ENCODE measurements at regions not wholly inside any gene's neighbourhood (a gene's known extent, or its start where the extent isn't known, plus 50 kb on each side); places are given as distances from the start of the nearest gene placed in this dataset.

DNA sequence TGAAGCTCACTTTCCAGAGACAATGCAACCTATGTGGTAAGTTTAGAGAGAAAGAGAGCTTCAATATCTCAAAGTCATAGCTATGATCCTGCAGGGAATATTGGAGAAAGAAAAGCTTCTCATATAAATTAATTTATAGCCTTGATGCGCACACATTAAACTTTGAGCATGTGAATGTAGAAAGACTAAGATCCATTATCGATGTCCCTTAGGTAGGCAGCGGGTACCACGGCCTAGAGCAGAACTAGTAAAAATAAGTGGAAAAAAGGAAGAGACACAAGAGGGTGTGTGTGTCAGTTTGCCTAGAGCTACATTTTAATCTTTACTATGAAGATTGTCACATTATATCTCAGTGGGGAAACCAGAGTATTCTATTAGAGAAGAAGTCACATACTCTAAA, 685.6 kb downstream of the AMY1C start:
- DNase-seq (ENCODE audit: low spot score), result no peak
- TF ChIP-seq, protein P1, sequence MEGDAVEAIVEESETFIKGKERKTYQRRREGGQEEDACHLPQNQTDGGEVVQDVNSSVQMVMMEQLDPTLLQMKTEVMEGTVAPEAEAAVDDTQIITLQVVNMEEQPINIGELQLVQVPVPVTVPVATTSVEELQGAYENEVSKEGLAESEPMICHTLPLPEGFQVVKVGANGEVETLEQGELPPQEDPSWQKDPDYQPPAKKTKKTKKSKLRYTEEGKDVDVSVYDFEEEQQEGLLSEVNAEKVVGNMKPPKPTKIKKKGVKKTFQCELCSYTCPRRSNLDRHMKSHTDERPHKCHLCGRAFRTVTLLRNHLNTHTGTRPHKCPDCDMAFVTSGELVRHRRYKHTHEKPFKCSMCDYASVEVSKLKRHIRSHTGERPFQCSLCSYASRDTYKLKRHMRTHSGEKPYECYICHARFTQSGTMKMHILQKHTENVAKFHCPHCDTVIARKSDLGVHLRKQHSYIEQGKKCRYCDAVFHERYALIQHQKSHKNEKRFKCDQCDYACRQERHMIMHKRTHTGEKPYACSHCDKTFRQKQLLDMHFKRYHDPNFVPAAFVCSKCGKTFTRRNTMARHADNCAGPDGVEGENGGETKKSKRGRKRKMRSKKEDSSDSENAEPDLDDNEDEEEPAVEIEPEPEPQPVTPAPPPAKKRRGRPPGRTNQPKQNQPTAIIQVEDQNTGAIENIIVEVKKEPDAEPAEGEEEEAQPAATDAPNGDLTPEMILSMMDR (IDR thresholded peaks at IDR 0.05; ENCODE audit: extremely low read depth, insufficient read depth, missing control alignments), result no peak
- in situ Hi-C loops (cut with MboI; ENCODE audit: low pct_unique_long_range_greater_than_20kb, low sequenced_read_pairs, unreplicated experiment), result no loop called here

DNA sequence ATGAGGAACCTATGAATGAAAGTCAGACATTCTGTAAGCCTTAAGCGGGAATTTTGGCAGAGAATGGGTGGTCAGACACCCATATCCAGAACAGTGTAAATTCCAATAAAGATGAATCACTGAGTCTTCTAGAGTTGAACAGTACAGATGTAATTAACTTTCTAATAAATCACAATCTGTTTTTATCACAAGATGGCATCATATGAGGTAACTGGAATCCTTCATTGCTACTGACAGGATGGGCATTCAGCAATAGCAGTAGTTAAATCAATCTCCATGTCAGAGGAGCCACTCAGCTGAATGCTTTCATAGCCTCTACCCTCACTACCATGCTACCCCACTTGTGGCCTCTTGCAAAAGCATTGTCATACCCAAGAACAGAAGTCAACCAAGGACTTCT, 690.3 kb downstream of the AMY1C start:
- TF ChIP-seq, protein P1 (IDR thresholded peaks at IDR 0.05; ENCODE audit: extremely low read depth, insufficient read depth, missing control alignments), result no peak
- no peak for DNase-seq (ENCODE audit: low spot score)

DNA sequence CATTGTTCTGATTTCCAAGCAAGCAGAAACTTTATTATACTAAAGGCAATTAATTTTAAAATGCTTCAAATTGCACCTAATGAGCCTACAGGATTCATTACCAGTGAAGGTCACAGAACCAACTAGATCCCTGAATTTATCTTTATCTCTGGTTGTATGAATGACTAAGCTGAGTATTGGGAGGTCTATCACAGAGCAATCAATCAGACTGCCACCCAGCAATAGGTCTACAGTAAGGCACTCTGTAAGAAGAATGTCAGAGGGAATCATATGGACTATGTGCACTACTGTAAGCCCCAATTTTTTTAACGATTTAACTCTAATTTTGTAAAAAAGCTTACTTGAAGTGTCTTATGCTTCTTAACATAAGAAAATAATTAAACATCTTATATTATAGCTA, 707.0 kb downstream of the AMY1C start:
- in situ Hi-C loops (cut with MboI; ENCODE audit: low pct_unique_long_range_greater_than_20kb, low sequenced_read_pairs, unreplicated experiment), result no loop called here
- DNase-seq (ENCODE audit: low spot score), result no peak
- TF ChIP-seq, protein P1 (IDR thresholded peaks at IDR 0.05; ENCODE audit: extremely low read depth, insufficient read depth, missing control alignments), result no peak

More for the DNA sequence above, 690.3 kb downstream of the AMY1C start:
- in situ Hi-C loops (cut with MboI; ENCODE audit: low pct_unique_long_range_greater_than_20kb, low sequenced_read_pairs, unreplicated experiment), result no loop called here

DNA sequence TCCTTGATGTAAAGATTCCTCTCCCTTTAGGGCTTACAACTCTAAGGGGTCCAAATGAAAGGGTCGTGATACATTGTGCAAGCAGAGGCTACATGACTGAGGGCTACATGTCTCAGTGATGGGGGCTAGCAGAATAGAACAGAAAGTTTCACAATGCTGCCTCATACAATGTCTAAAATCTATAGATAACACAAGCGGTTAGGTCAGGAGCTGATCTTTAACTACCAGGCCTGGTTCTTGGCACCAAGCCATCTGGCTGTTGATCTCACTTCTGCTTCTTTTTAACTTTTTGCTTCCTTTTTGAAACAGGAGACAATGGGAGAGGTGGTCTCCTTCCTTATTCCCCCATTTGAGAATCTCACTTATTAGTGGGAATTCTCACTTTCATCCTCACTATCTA, 710.2 kb downstream of the AMY1C start:
- TF ChIP-seq, protein P1 (IDR thresholded peaks at IDR 0.05; ENCODE audit: extremely low read depth, insufficient read depth, missing control alignments), result no peak
- in situ Hi-C loops (cut with MboI; ENCODE audit: low pct_unique_long_range_greater_than_20kb, low sequenced_read_pairs, unreplicated experiment), result no loop called here
- no peak for DNase-seq (ENCODE audit: low spot score)

DNA sequence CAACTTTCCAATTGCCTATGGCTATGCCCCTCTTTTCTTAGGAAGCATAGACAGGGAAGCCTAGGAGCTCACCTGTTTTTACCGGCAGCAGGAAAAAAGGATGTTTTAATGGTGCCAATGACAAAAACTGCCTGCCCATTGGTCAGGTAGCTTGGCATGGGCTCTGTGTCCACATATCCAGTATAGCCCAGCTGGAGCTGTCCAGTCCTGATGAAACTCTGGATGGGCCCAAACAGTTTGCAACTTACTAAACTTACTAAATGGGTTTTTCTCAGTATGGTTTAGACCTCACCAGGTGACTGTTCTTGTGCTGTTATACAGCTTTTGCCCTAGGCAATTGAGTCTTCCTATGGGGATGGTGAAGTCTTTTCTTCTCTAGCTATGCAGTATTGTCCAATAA, 711.2 kb downstream of the AMY1C start:
- TF ChIP-seq, protein P1 (IDR thresholded peaks at IDR 0.05; ENCODE audit: extremely low read depth, insufficient read depth, missing control alignments), result no peak
- no peak for DNase-seq (ENCODE audit: low spot score)
- in situ Hi-C loops (cut with MboI; ENCODE audit: low pct_unique_long_range_greater_than_20kb, low sequenced_read_pairs, unreplicated experiment), result no loop called here

DNA sequence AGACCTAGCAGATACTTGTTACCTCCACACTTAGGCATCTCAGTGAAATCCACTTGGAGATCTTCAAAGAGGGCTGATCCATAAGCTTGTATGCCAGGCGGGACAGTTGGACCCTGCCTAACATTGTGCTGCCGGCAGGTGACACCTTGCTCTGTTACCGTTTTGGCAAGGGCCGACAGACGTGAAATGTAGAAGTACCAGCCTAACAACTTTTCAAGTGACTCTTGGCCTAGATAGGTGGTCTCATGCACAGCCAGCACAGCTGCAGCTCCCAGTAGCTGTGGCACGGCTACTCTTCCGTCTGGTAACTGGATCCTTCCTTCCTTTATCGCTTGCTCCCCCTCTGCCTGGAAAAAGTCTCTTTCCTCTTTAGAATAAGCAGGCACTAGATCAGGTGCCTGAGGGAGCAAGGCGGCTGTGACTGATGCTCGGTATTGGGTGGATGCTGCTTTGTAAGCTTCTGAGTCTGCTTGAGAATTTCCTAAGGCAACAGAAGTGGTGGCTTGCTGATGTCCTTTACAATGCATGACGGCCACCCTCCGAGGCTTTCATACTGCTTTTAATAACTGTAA, 713.5 kb downstream of the AMY1C start:
- TF ChIP-seq, protein P1 (IDR thresholded peaks at IDR 0.05; ENCODE audit: extremely low read depth, insufficient read depth, missing control alignments), result no peak
- in situ Hi-C loops (cut with MboI; ENCODE audit: low pct_unique_long_range_greater_than_20kb, low sequenced_read_pairs, unreplicated experiment), result no loop called here
- DNase-seq (ENCODE audit: low spot score), result no peak

DNA sequence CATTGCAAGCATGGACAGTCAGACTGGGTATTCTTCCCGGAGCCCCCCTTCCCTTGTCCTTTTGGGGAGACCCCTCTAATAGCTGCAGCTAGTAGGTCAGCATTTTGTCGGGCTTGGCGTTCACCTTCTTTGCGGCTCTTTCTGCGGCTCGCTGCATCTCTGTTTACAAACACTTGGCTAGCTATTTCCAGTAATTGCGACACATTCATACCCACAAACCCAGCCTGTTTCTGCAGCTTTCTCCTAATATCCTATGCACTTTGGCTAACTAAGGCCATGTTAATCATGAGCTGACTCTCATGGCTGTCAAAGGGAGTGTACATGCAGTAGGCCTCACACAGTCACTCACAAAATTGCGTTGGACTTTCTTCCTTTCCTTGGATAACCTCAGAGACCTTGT, 716.4 kb downstream of the AMY1C start:
- no peak for DNase-seq (ENCODE audit: low spot score)
- TF ChIP-seq, protein P1 (IDR thresholded peaks at IDR 0.05; ENCODE audit: extremely low read depth, insufficient read depth, missing control alignments), result no peak
- in situ Hi-C loops (cut with MboI; ENCODE audit: low pct_unique_long_range_greater_than_20kb, low sequenced_read_pairs, unreplicated experiment), result no loop called here

Measured in GM13977 (cell line).